ENCODE measurements at regions not wholly inside any gene's neighbourhood (a gene's known extent, or its start where the extent isn't known, plus 50 kb on each side); places are given as distances from the start of the nearest gene placed in this dataset.

- no peak for TF ChIP-seq CTCF (conservative IDR thresholded peaks at IDR 0.05)
- Mint-ChIP-seq H3K36me3 (no peaks in the 10 kb centered on the region), H3K27ac (no peak overlapping the region), H3K9me3 (no peaks in the 10 kb centered on the region), H3K4me3 (no peak overlapping the region), H3K27me3 (no peaks in the 10 kb centered on the region), H3K4me1 (ENCODE audit: unreplicated experiment) (no peaks in the 10 kb centered on the region)
- DNase-seq (ENCODE audit: extremely low spot score, unreplicated experiment), result no peak
Measured at GRCh38 chrX:14412686-14413085, 116.7 kb upstream of the GLRA2 start.

DNA sequence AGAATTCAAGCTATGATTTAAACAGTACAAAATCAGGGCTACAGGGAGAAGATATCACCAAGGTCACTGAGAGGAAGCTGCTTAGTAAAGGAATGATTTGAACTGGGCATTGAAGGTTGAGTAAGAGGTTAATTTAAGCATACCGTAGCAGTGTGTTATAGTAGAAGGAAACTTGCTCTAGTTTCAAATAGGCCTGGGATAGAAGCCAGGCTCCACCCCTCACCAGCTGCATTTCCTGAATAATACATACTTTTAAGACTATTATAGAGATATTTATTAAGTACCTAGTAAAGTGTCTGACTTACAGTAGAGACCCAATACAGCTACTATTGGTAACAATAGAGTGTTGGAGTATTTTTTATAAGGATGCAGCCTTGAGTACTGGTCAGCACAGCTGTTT lies 118.0 kb upstream of the GLRA2 start:
- no peak for TF ChIP-seq CTCF (conservative IDR thresholded peaks at IDR 0.05)
- Mint-ChIP-seq H3K9me3 (no peaks in the 10 kb centered on the region), H3K4me3 (no peak overlapping the region), H3K27me3 (no peaks in the 10 kb centered on the region), H3K4me1 (ENCODE audit: unreplicated experiment) (no peaks in the 10 kb centered on the region), H3K27ac (no peak overlapping the region), H3K36me3 (no peaks in the 10 kb centered on the region)
- DNase-seq (ENCODE audit: extremely low spot score, unreplicated experiment), result no peak

GRCh38 chrX:14409341-14409740 lies 120.0 kb upstream of the GLRA2 start:
- DNase-seq (ENCODE audit: extremely low spot score, unreplicated experiment), result no peak
- H3K36me3 Mint-ChIP-seq, result no peaks in the 10 kb centered on the region
- H3K27me3 Mint-ChIP-seq, result no peaks in the 10 kb centered on the region
- no peaks in the 10 kb centered on the region for H3K4me1 Mint-ChIP-seq (ENCODE audit: unreplicated experiment)
- H3K9me3 Mint-ChIP-seq, result no peaks in the 10 kb centered on the region
- no peak for TF ChIP-seq CTCF (conservative IDR thresholded peaks at IDR 0.05)
- H3K27ac Mint-ChIP-seq, result no peak overlapping the region
- H3K4me3 Mint-ChIP-seq, result no peak overlapping the region

GRCh38 chrX:14406225-14406624 lies 123.1 kb upstream of the GLRA2 start:
- TF ChIP-seq CTCF (conservative IDR thresholded peaks at IDR 0.05), result no peak
- Mint-ChIP-seq H3K27ac (no peak overlapping the region), H3K4me3 (no peak overlapping the region), H3K36me3 (no peaks in the 10 kb centered on the region), H3K4me1 (ENCODE audit: unreplicated experiment) (no peaks in the 10 kb centered on the region), H3K9me3 (no peaks in the 10 kb centered on the region), H3K27me3 (no peaks in the 10 kb centered on the region)
- no peak for DNase-seq (ENCODE audit: extremely low spot score, unreplicated experiment)

GRCh38 chrX:14398725-14399124 lies 130.6 kb upstream of the GLRA2 start:
- TF ChIP-seq CTCF (conservative IDR thresholded peaks at IDR 0.05), result no peak
- H3K4me1 Mint-ChIP-seq (ENCODE audit: unreplicated experiment), result no peaks in the 10 kb centered on the region
- H3K27ac Mint-ChIP-seq, result no peak overlapping the region
- H3K4me3 Mint-ChIP-seq, result no peak overlapping the region
- H3K27me3 Mint-ChIP-seq, result no peaks in the 10 kb centered on the region
- DNase-seq (ENCODE audit: extremely low spot score, unreplicated experiment), result no peak
- no peaks in the 10 kb centered on the region for H3K9me3 Mint-ChIP-seq
- no peaks in the 10 kb centered on the region for H3K36me3 Mint-ChIP-seq

DNA sequence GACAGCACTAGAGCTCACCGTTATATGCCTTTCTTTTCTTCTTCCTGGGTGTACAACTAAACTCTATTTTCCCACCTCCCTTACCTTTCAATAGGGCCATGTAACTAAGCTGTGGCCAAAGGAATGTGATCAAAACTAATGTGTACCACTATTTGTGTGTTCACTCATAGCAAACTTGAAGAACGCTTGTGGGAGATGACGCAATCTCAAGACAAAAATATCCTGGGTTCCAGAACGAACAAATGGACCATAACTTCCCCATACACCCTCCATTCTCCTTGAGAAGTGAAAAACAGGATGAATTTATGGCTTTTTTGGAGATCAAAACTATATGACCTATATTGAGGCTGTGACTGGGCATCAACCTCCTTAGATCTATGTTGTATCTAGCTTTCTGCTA lies 139.7 kb upstream of the GLRA2 start:
- Mint-ChIP-seq H3K27me3 (no peaks in the 10 kb centered on the region), H3K4me1 (ENCODE audit: unreplicated experiment) (no peaks in the 10 kb centered on the region), H3K27ac (no peak overlapping the region), H3K36me3 (no peaks in the 10 kb centered on the region), H3K4me3 (no peak overlapping the region), H3K9me3 (no peaks in the 10 kb centered on the region)
- no peak for DNase-seq (ENCODE audit: extremely low spot score, unreplicated experiment)
- no peak for TF ChIP-seq CTCF (conservative IDR thresholded peaks at IDR 0.05)
